Lower lobe of right lung (tissue), 2 donors: ENCODE measurements at regions not wholly inside any gene's neighbourhood (a gene's known extent, or its start where the extent isn't known, plus 50 kb on each side); places are given as distances from the start of the nearest gene placed in this dataset.

Source experiments
- ATAC-seq, 2 donors: fragments of 200-7000 bp; cut with Tn5 transposase; one replicate each; pipeline ENCODE4 v1.9.1; 2020 to 2022; ENCODE audit warnings: mild to moderate bottlenecking in 2 of 2, moderate library complexity in 2 of 2
- DNase-seq: peaks from one replicate; pipeline ENCODE4 v3.0.0-alpha.2; 2020
- H3K27ac ChIP-seq: fragments of 200-600 bp; one replicate; pipeline ENCODE4 v1.8.0; 2022
- H3K27me3 ChIP-seq: fragments of 200-600 bp; one replicate; pipeline ENCODE4 v1.8.0; 2022; ENCODE audit warnings: low read depth
- H3K36me3 ChIP-seq: fragments of 200-600 bp; one replicate; pipeline ENCODE4 v1.8.0; 2022; ENCODE audit warnings: mild to moderate bottlenecking
- H3K4me1 ChIP-seq: fragments of 200-600 bp; one replicate; pipeline ENCODE4 v1.8.0; 2022
- H3K4me3 ChIP-seq: fragments of 200-600 bp; one replicate; pipeline ENCODE4 v1.8.0; 2022; ENCODE audit warnings: mild to moderate bottlenecking
- H3K9me3 ChIP-seq: fragments of 200-600 bp; one replicate; pipeline ENCODE4 v1.8.0; 2022
- CTCF ChIP-seq: fragments of 200-600 bp; IDR thresholded peaks from one replicate; pipeline ENCODE4 v1.8.0; 2022; ENCODE audit warnings: antibody characterized with exemption, mild to moderate bottlenecking
- intact Hi-C: fragments of 100-400 bp; cut with DNase I; formaldehyde crosslinking; loops from one replicate; pipeline ENCODE4 v1.11.0; 2022
- donor health status: DM: no; HTN: yes; CAD: no; lungs with severe emphysema.

- no peak overlapping the region for H3K4me3 ChIP-seq
- no peaks in the 10 kb centered on the region for H3K27me3 ChIP-seq
- H3K27ac ChIP-seq, result no peak overlapping the region
- H3K4me1 ChIP-seq, result peaks cover 6% of the 10 kb centered on the region
- DNase-seq, result no peak
- ATAC-seq, result no peak
- intact Hi-C loops, result no loop called here
- no peaks in the 10 kb centered on the region for H3K9me3 ChIP-seq
- no peaks in the 10 kb centered on the region for H3K36me3 ChIP-seq
- TF ChIP-seq CTCF, result no peak
Observed at GRCh38 chr1:55362558-55362957, 147.4 kb upstream of the USP24 start.

DNA sequence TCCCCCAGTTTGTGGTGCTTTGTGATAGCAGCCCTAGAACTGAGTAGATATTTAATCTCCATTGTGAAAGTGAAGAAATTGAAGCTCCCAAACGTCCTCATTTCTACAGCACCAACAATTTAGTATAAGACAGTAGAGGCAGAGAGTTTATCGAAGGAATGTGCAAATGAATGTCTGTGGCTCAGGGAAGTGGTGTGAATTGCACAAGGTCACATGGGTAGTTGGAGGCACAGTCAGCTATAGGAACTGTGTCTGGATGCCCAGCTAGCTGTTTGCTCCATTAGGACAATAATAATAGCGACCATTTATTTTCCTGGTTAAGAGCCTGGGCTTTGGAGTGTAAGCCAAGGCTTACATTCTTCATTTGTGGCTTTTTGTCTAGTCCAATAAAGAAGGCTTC is 144.4 kb upstream of the USP24 start:
- Histone ChIP-seq H3K27me3 (no peaks in the 10 kb centered on the region), H3K9me3 (no peaks in the 10 kb centered on the region), H3K4me3 (no peak overlapping the region), H3K4me1 (peaks cover 6% of the 10 kb centered on the region), H3K27ac (no peak overlapping the region), H3K36me3 (no peaks in the 10 kb centered on the region)
- DNase-seq (no peak), ATAC-seq (no peak)
- intact Hi-C loops, result no loop called here
- TF ChIP-seq CTCF, result no peak

GRCh38 chr1:55358581-55358980 is 143.4 kb upstream of the USP24 start:
- no peak for ATAC-seq
- H3K4me1 ChIP-seq, result peaks cover 6% of the 10 kb centered on the region
- intact Hi-C loops, result no loop called here
- no peaks in the 10 kb centered on the region for H3K36me3 ChIP-seq
- no peak for TF ChIP-seq CTCF
- no peaks in the 10 kb centered on the region for H3K9me3 ChIP-seq
- DNase-seq, result no peak
- no peak overlapping the region for H3K27ac ChIP-seq
- H3K4me3 ChIP-seq, result no peak overlapping the region
- H3K27me3 ChIP-seq, result no peaks in the 10 kb centered on the region

DNA sequence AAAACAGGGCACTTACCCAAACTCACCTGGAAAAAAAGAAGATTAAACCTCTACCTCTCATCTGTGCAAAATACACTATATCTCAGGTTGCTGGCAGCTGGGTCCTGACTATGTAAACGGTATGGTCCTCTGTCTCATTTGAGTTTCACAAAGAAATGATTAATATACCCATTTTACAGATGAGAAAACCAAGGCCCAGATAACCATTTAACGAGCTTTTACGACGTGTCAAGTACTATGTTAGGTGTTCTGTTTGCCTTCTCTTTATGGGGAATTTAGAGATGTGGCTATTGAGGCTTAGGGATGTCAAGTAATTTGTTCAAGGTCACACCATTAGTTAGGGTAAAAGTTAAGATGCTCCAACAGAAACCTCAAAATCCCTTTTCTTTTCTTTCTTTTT is 140.4 kb upstream of the USP24 start:
- ATAC-seq (no peak), DNase-seq (no peak)
- no peaks in the 10 kb centered on the region for H3K9me3 ChIP-seq
- H3K4me1 ChIP-seq, result no peaks in the 10 kb centered on the region
- TF ChIP-seq CTCF, result no peak
- H3K27ac ChIP-seq, result no peak overlapping the region
- no peaks in the 10 kb centered on the region for H3K36me3 ChIP-seq
- no peak overlapping the region for H3K4me3 ChIP-seq
- intact Hi-C loops, result no loop called here
- H3K27me3 ChIP-seq, result no peaks in the 10 kb centered on the region

DNA sequence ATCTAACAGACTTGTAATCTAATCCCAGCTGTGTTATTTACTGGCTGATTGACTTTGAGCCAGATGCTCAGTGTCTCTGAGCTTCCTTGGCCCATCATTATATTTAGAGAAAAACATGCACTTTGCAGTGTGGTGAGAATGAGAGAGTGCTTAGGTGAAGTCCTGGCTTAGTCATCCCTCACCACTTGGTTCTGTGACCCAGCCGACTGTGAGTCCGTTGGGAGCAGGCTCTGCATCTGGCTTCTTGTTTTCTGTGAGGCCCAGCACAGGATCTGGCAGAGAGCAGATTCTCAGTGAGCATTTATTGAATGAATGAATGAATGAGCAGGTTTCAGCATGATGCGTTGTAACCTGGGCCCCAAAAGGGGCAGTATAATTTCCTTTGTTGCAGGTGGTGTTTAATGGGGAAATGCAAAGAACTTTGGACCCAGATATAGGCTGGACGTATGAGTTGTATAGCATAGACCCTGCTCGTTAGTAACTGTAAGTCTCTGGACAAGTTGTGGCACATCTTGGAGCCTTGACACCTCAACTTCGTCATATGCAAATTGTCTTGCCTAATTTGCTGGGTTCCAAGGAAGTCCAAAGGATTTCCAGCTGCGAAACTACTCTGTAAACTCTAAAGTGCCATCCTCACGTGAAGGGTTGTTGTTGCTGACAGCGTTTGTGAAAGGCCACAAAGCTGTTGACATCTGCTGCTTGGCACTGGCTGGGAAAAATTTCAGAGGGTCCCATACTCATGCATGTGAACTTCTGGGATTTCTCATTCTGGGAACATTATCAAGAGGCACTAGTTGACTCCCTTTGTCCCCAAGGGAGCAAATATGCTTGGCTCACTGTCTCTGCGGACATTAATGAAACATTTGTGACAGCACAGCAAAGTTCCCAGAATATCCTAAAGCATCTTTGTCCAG is 138.8 kb upstream of the USP24 start:
- no peaks in the 10 kb centered on the region for H3K36me3 ChIP-seq
- H3K9me3 ChIP-seq, result no peaks in the 10 kb centered on the region
- intact Hi-C loops, result no loop called here
- no peak overlapping the region for H3K4me3 ChIP-seq
- TF ChIP-seq CTCF, result no peak
- no peaks in the 10 kb centered on the region for H3K4me1 ChIP-seq
- no peaks in the 10 kb centered on the region for H3K27me3 ChIP-seq
- DNase-seq, result no peak
- no peak for ATAC-seq
- H3K27ac ChIP-seq, result no peak overlapping the region
